CD4-positive, alpha-beta T cell (primary cell): ENCODE measurements at regions not wholly inside any gene's neighbourhood (a gene's known extent, or its start where the extent isn't known, plus 50 kb on each side); places are given as distances from the start of the nearest gene placed in this dataset.

Source experiments
- ATAC-seq: fragments of 200-7000 bp; cut with Tn5 transposase; one replicate; pipeline ENCODE4 v1.10.0; 2022; ENCODE audit warnings: mild to moderate bottlenecking; ENCODE audit not compliant: poor library complexity
- CTCF ChIA-PET: fragments of 350-600 bp; sonication (Branson Sonifier 250); formaldehyde crosslinking; loops from one replicate; lab custom pipeline; 2021; ENCODE audit warnings: antibody characterized with exemption, inconsistent platforms; lab: Charles Lee
- POLR2A ChIA-PET: fragments of 350-600 bp; sonication (Branson Sonifier 250); formaldehyde crosslinking; loops from one replicate; lab custom pipeline; 2021; ENCODE audit warnings: antibody characterized with exemption, inconsistent platforms; lab: Charles Lee
- DNase-seq, 14 experiments: peaks; one replicate each; pipeline ENCODE4 v3.0.0-alpha.2; 2013 to 2020; ENCODE audit warnings: mixed read lengths in 2 of 14
- H3K27ac ChIP-seq, 2 donors: one replicate each; pipeline versions ENCODE4 v1.5.1 to v1.7.0; 2013; ENCODE audit warnings: low read length in 2 of 2, low read depth in 1 of 2, mild to moderate bottlenecking in 1 of 2
- H3K27me3 ChIP-seq, 2 experiments: 1 replicate in 1 of 2; 2 replicates in 1 of 2; pipeline versions ENCODE4 v1.6.1 to v1.7.0; 2013; ENCODE audit warnings: low read length in 2 of 2, control low read depth in 1 of 2, mild to moderate bottlenecking in 1 of 2, moderate library complexity in 1 of 2; ENCODE audit not compliant: insufficient read depth in 2 of 2, control insufficient read depth in 1 of 2
- H3K36me3 ChIP-seq: one replicate; pipeline ENCODE4 v1.6.1; 2013; ENCODE audit warnings: low read length, control low read depth; ENCODE audit not compliant: insufficient read depth
- H3K4me1 ChIP-seq: one replicate; pipeline ENCODE4 v1.6.1; 2013; ENCODE audit warnings: low read length, control low read depth; ENCODE audit not compliant: insufficient read depth
- H3K4me3 ChIP-seq: one replicate; pipeline ENCODE4 v1.5.1; 2013; ENCODE audit warnings: mild to moderate bottlenecking, low read length, moderate library complexity
- H3K9me3 ChIP-seq, 2 experiments: 1 replicate in 1 of 2; 2 replicates in 1 of 2; pipeline versions ENCODE4 v1.6.1 to v1.7.0; 2013; ENCODE audit warnings: low read length in 2 of 2, mild to moderate bottlenecking in 2 of 2, control low read depth in 1 of 2, moderate library complexity in 1 of 2; ENCODE audit not compliant: control insufficient read depth in 1 of 2, insufficient read depth in 1 of 2
- H3K27ac Mint-ChIP-seq: one replicate; pipeline ENCODE4 v1.8.0; 2020; ENCODE audit warnings: mixed read lengths
- H3K27me3 Mint-ChIP-seq: one replicate; pipeline ENCODE4 v1.8.0; 2021; ENCODE audit warnings: mixed read lengths
- H3K36me3 Mint-ChIP-seq: one replicate; pipeline ENCODE4 v1.8.0; 2021; ENCODE audit warnings: low read depth, mixed read lengths
- H3K4me1 Mint-ChIP-seq: one replicate; pipeline ENCODE4 v1.8.0; 2021; ENCODE audit warnings: low read depth, mixed read lengths
- H3K4me3 Mint-ChIP-seq: one replicate; pipeline ENCODE4 v1.8.0; 2020; ENCODE audit warnings: mild to moderate bottlenecking, mixed read lengths
- H3K9me3 Mint-ChIP-seq: one replicate; pipeline ENCODE4 v1.8.0; 2020; ENCODE audit warnings: mixed read lengths
- CTCF ChIP-seq: fragments of 200-600 bp; IDR thresholded peaks from one replicate; pipeline ENCODE4 v1.8.0; 2022; ENCODE audit warnings: antibody characterized with exemption, mild to moderate bottlenecking
- intact Hi-C, 2 experiments: fragments of 100-400 bp; cut with DNase I in 1 of 2; cut with micrococcal nuclease in 1 of 2; formaldehyde crosslinking; loops; one replicate each; pipeline versions ENCODE4 v1.15.1 to v1.9.0; 2023 to 2025; cut with DNase I, micrococcal nuclease

GRCh38 chr10:130985158-130985753, 326.3 kb downstream of the TCERG1L start:
- no peak for DNase-seq
- H3K27me3 Mint-ChIP-seq = no peaks in the 10 kb centered on the region
- Histone ChIP-seq H3K27me3 (no peaks in the 10 kb centered on the region), H3K36me3 (no peaks in the 10 kb centered on the region), H3K4me1 (no peaks in the 10 kb centered on the region), H3K9me3 (peaks cover 0 to 46% of the 10 kb centered on the region in 2 experiments), H3K4me3 (no peak overlapping the region), H3K27ac (no peak overlapping the region)
- intact Hi-C loops = no loop called here
- no peaks in the 10 kb centered on the region for H3K36me3 Mint-ChIP-seq
- TF ChIP-seq CTCF = no peak
- CTCF ChIA-PET = no interaction called here
- ATAC-seq = no peak
- no peaks in the 10 kb centered on the region for H3K4me1 Mint-ChIP-seq
- no peak overlapping the region for H3K27ac Mint-ChIP-seq
- H3K4me3 Mint-ChIP-seq = no peak overlapping the region
- POLR2A ChIA-PET = no interaction called here
- H3K9me3 Mint-ChIP-seq = peaks cover 3% of the 10 kb centered on the region

- no peak overlapping the region for H3K4me3 Mint-ChIP-seq
- Histone ChIP-seq H3K36me3 (no peaks in the 10 kb centered on the region), H3K9me3 (peaks cover 0 to 46% of the 10 kb centered on the region in 2 experiments), H3K4me3 (no peak overlapping the region), H3K4me1 (no peaks in the 10 kb centered on the region), H3K27ac (no peak overlapping the region), H3K27me3 (no peaks in the 10 kb centered on the region)
- intact Hi-C loops = no loop called here
- DNase-seq = no peak
- no peaks in the 10 kb centered on the region for H3K27me3 Mint-ChIP-seq
- ChIA-PET POLR2A (no interaction called here), CTCF (no interaction called here)
- peaks cover 3% of the 10 kb centered on the region for H3K9me3 Mint-ChIP-seq
- no peaks in the 10 kb centered on the region for H3K36me3 Mint-ChIP-seq
- no peak overlapping the region for H3K27ac Mint-ChIP-seq
- TF ChIP-seq CTCF = no peak
- H3K4me1 Mint-ChIP-seq = no peaks in the 10 kb centered on the region
- no peak for ATAC-seq
Observed at GRCh38 chr10:130986846-130987245, 324.7 kb downstream of the TCERG1L start.

- ChIA-PET CTCF (no interaction called here), POLR2A (no interaction called here)
- H3K27me3 ChIP-seq = no peaks in the 10 kb centered on the region
- H3K9me3 ChIP-seq = peaks cover 0 to 46% of the 10 kb centered on the region in 2 experiments
- ATAC-seq (no peak), DNase-seq (no peak)
- Mint-ChIP-seq H3K27me3 (no peaks in the 10 kb centered on the region), H3K4me1 (no peaks in the 10 kb centered on the region), H3K27ac (no peak overlapping the region), H3K36me3 (no peaks in the 10 kb centered on the region), H3K9me3 (peaks cover 3% of the 10 kb centered on the region), H3K4me3 (no peak overlapping the region)
- no peaks in the 10 kb centered on the region for H3K36me3 ChIP-seq
- TF ChIP-seq CTCF = no peak
- H3K27ac ChIP-seq = no peak overlapping the region
- no peaks in the 10 kb centered on the region for H3K4me1 ChIP-seq
- intact Hi-C loops = no loop called here
- H3K4me3 ChIP-seq = no peak overlapping the region
Observed at GRCh38 chr10:130987401-130987800, 324.1 kb downstream of the TCERG1L start.
